ENCODE measurements at regions not wholly inside any gene's neighbourhood (a gene's known extent, or its start where the extent isn't known, plus 50 kb on each side); places are given as distances from the start of the nearest gene placed in this dataset.

- H3K9me2 ChIP-seq (ENCODE audit: insufficient read depth): no peaks in the 10 kb centered on the region
- no peak overlapping the region for H3K4me3 ChIP-seq (replicated peaks in 1 of 2; ENCODE audit: low read depth in 1 of 2, low read length in 2 of 2)
- ChIA-PET POLR2A (no interaction called here), RAD21 (ENCODE audit: low non-redundant PET in 1 of 2, low total read pairs in 2 of 2, uncharacterized antibody in 2 of 2, unreplicated experiment in 2 of 2) (interaction anchor here in 1 of 2 experiments (0.5 kb wide), 1 partner anchor 151 kb away, joined by 3 read pairs; no protein-coding TSS in a partner anchor), CTCF (interaction anchor here (0.7 to 1.6 kb wide), 5 partner anchors 24 to 215 kb away, joined by 3 to 8 read pairs (median 3); no protein-coding TSS in a partner anchor)
- no peaks in the 10 kb centered on the region for H3K9me3 ChIP-seq (ENCODE audit: control insufficient read depth in 1 of 2, insufficient read depth in 1 of 2, low read depth in 1 of 2, low read length in 2 of 2)
- H3K79me2 ChIP-seq (ENCODE audit: insufficient read depth, low read length): no peaks in the 10 kb centered on the region
- intact Hi-C loops (cut with micrococcal nuclease): no loop called here
- H2AFZ ChIP-seq (ENCODE audit: low read depth, low read length, poor library complexity, severe bottlenecking): no peak overlapping the region
- H3K4me2 ChIP-seq (ENCODE audit: low read length): peak overlapping the region; percentile 32; the same call in 1 of the 2 replicates
- H3K27ac ChIP-seq (ENCODE audit: low read depth, low read length): no peak overlapping the region
- BruUV-seq (replicated peaks): no TSS peak
- ATAC-seq (no peak), DNase-seq (ENCODE audit: low read depth, low spot score) (no peak)
- peaks cover 9 to 28% of the 10 kb centered on the region in 2 experiments; a peak in 3 of 4 replicates for H3K4me1 ChIP-seq (ENCODE audit: control insufficient read depth in 1 of 2, insufficient read depth in 2 of 2, low read length in 2 of 2)
- no peak overlapping the region for H3K9ac ChIP-seq (ENCODE audit: low read length)
- no peaks in the 10 kb centered on the region for H4K20me1 ChIP-seq (ENCODE audit: insufficient read depth)
- no peaks in the 10 kb centered on the region for H3K36me3 ChIP-seq (ENCODE audit: control insufficient read depth in 1 of 2, insufficient read depth in 2 of 2, low read length in 2 of 2)
- H3K27me3 ChIP-seq (ENCODE audit: insufficient read depth, low read length): no peaks in the 10 kb centered on the region
- TF ChIP-seq SP1 (IDR thresholded peaks at IDR 0.05; ENCODE audit: low read depth) (peak; percentile 19; the same call in 1 of the 2 replicates), FOSL1 (IDR thresholded peaks at IDR 0.05; ENCODE audit: low read depth) (peak; percentile 25; the same call in 1 of the 2 replicates), YY1 (IDR thresholded peaks at IDR 0.05; ENCODE audit: extremely low read depth, insufficient replicate concordance, low read depth, low read length) (no peak)
These were observed 72.0 kb upstream of the KSR1 start for GRCh38 chr17:27384261-27384701.

- Histone ChIP-seq H3K9me3 (ENCODE audit: control insufficient read depth in 1 of 2, insufficient read depth in 1 of 2, low read depth in 1 of 2, low read length in 2 of 2) (no peaks in the 10 kb centered on the region), H3K4me3 (replicated peaks in 1 of 2; ENCODE audit: low read depth in 1 of 2, low read length in 2 of 2) (no peak overlapping the region), H2AFZ (ENCODE audit: low read depth, low read length, poor library complexity, severe bottlenecking) (no peak overlapping the region), H3K79me2 (ENCODE audit: insufficient read depth, low read length) (no peaks in the 10 kb centered on the region), H4K20me1 (ENCODE audit: insufficient read depth) (no peaks in the 10 kb centered on the region), H3K9ac (ENCODE audit: low read length) (no peak overlapping the region), H3K27me3 (ENCODE audit: insufficient read depth, low read length) (no peaks in the 10 kb centered on the region), H3K36me3 (ENCODE audit: control insufficient read depth in 1 of 2, insufficient read depth in 2 of 2, low read length in 2 of 2) (no peaks in the 10 kb centered on the region), H3K27ac (ENCODE audit: low read depth, low read length) (no peak overlapping the region), H3K9me2 (ENCODE audit: insufficient read depth) (no peaks in the 10 kb centered on the region), H3K4me2 (ENCODE audit: low read length) (peak overlapping the region; percentile 32; the same call in 1 of the 2 replicates), H3K4me1 (ENCODE audit: control insufficient read depth in 1 of 2, insufficient read depth in 2 of 2, low read length in 2 of 2) (peaks cover 9 to 25% of the 10 kb centered on the region in 2 experiments; a peak in 3 of 4 replicates)
- BruUV-seq (replicated peaks): no TSS peak
- DNase-seq (ENCODE audit: low read depth, low spot score): no peak
- TF ChIP-seq EGR1 (IDR thresholded peaks at IDR 0.05; ENCODE audit: low read depth) (no peak), SRF (IDR thresholded peaks at IDR 0.05; ENCODE audit: low read depth) (no peak)
- ATAC-seq: no peak
- POLR2A ChIA-PET: no interaction called here
- intact Hi-C loops (cut with micrococcal nuclease): no loop called here
- CTCF ChIA-PET: interaction anchor here (0.7 to 1.6 kb wide), 5 partner anchors 24 to 215 kb away, joined by 3 to 8 read pairs (median 3); no protein-coding TSS in a partner anchor
- RAD21 ChIA-PET (ENCODE audit: low non-redundant PET in 1 of 2, low total read pairs in 2 of 2, uncharacterized antibody in 2 of 2, unreplicated experiment in 2 of 2): interaction anchor here in 1 of 2 experiments (0.5 kb wide), 1 partner anchor 151 kb away, joined by 3 read pairs; no protein-coding TSS in a partner anchor
These were observed 71.5 kb upstream of the KSR1 start for GRCh38 chr17:27384726-27385125.

Data from HCT116 (cell line).